Chondrocyte (in vitro differentiated cells): ENCODE measurements at regions not wholly inside any gene's neighbourhood (a gene's known extent, or its start where the extent isn't known, plus 50 kb on each side); places are given as distances from the start of the nearest gene placed in this dataset.

ENCODE experiments used
- DNase-seq: peaks from one replicate; pipeline ENCODE4 v3.0.0; 2021; ENCODE audit warnings: mixed read lengths, low spot score
- H3K27ac Mint-ChIP-seq: one replicate; pipeline ENCODE4 v1.8.0; 2021; ENCODE audit warnings: mild to moderate bottlenecking, moderate library complexity, mixed read lengths; ENCODE audit not compliant: unreplicated experiment
- H3K27me3 Mint-ChIP-seq: 2 replicates; pipeline ENCODE4 v1.8.0; 2021; ENCODE audit warnings: low read depth, mixed read lengths
- H3K36me3 Mint-ChIP-seq: 2 replicates; pipeline ENCODE4 v1.8.0; 2021; ENCODE audit warnings: low read depth, mixed read lengths
- H3K4me1 Mint-ChIP-seq: 2 replicates; pipeline ENCODE4 v1.8.0; 2021; ENCODE audit warnings: low read depth, mild to moderate bottlenecking, mixed read lengths
- H3K4me3 Mint-ChIP-seq: one replicate; pipeline ENCODE4 v1.8.0; 2021; ENCODE audit warnings: mild to moderate bottlenecking, moderate library complexity, mixed read lengths; ENCODE audit not compliant: unreplicated experiment
- H3K9me3 Mint-ChIP-seq: 2 replicates; pipeline ENCODE4 v1.8.0; 2021; ENCODE audit warnings: low read depth, mixed read lengths
- CTCF ChIP-seq: fragments of 200-600 bp; sonication (generic); IDR thresholded peaks from 2 replicates; pipeline ENCODE4 v1.5.0; 2021; ENCODE audit warnings: antibody characterized with exemption, mild to moderate bottlenecking, moderate library complexity

DNA sequence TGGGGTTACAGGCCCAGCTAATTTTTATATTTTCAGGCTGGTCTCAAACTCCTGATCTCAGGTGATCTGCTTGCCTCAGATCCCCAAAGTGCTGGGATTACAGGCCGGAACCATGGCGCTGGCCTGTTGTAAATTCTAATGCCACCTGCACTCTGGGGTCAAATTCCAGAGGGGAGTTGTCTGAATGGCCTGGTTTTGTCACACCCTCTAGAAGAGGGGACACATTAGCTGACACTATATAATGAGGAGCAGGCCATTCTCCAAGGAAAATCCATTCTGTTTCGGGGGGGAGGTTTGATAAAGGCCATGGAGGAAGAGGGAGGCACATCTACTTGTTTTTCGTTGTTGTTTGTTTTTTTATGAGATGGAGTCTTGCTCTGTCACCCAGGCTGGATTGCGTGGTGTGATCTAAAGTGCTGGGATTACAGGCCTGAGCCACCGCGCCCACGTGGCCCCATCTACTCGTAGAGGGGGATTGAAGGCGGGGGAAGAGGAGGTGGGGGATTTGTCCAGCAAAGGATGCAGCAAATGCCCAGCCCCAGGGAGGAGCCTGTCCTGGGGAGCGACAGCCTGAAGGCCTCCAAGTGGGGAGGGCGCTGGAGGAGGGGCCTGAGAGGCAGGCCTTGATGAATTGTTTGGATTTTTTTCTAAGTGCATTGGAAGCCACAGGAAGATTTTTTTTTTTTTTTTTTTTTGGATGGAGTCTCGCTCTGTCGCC is 78.4 kb upstream of the SLC45A1 start:
- peak; percentile 7 for TF ChIP-seq CTCF
- Mint-ChIP-seq H3K9me3 (no peaks in the 10 kb centered on the region), H3K36me3 (no peaks in the 10 kb centered on the region), H3K4me1 (peaks cover 21% of the 10 kb centered on the region), H3K27ac (no peak overlapping the region), H3K4me3 (no peak overlapping the region), H3K27me3 (no peaks in the 10 kb centered on the region)
- DNase-seq: no peak

DNA sequence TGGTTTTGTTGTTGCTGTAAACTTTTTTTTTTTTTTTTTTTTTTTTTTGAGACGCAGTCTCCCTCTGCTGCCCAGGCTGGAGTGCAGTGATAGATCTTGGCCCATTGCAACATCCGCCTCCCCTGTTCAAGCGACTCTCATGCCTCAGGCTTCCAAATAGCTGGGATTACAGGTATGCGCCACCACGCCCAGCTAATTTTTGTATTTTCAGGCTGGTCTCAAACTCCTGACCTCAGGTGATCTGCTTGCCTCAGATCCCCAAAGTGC is 78.9 kb upstream of the SLC45A1 start:
- no peaks in the 10 kb centered on the region for H3K9me3 Mint-ChIP-seq
- TF ChIP-seq CTCF: peak; percentile 71
- no peaks in the 10 kb centered on the region for H3K27me3 Mint-ChIP-seq
- no peaks in the 10 kb centered on the region for H3K36me3 Mint-ChIP-seq
- no peak overlapping the region for H3K4me3 Mint-ChIP-seq
- no peak for DNase-seq
- H3K4me1 Mint-ChIP-seq: peaks cover 21% of the 10 kb centered on the region
- peak overlapping the region; percentile 92 for H3K27ac Mint-ChIP-seq

GRCh38 chr1:8238141-8239038 is 79.5 kb upstream of the SLC45A1 start:
- H3K9me3 Mint-ChIP-seq: no peaks in the 10 kb centered on the region
- H3K27me3 Mint-ChIP-seq: no peaks in the 10 kb centered on the region
- DNase-seq: no peak
- H3K36me3 Mint-ChIP-seq: no peaks in the 10 kb centered on the region
- peaks cover 21% of the 10 kb centered on the region for H3K4me1 Mint-ChIP-seq
- no peak for TF ChIP-seq CTCF
- H3K27ac Mint-ChIP-seq: peak overlapping the region; percentile 92
- peak overlapping the region; percentile 13 for H3K4me3 Mint-ChIP-seq

GRCh38 chr1:8232036-8232757 is 85.7 kb upstream of the SLC45A1 start:
- no peak for DNase-seq
- Mint-ChIP-seq H3K27me3 (no peaks in the 10 kb centered on the region), H3K4me3 (no peak overlapping the region), H3K4me1 (no peaks in the 10 kb centered on the region), H3K9me3 (no peaks in the 10 kb centered on the region), H3K27ac (no peak overlapping the region), H3K36me3 (no peaks in the 10 kb centered on the region)
- TF ChIP-seq CTCF: no peak

- DNase-seq: no peak
- Mint-ChIP-seq H3K36me3 (no peaks in the 10 kb centered on the region), H3K9me3 (no peaks in the 10 kb centered on the region), H3K4me1 (no peaks in the 10 kb centered on the region), H3K4me3 (no peak overlapping the region), H3K27ac (no peak overlapping the region), H3K27me3 (no peaks in the 10 kb centered on the region)
- no peak for TF ChIP-seq CTCF
Observed at GRCh38 chr1:8230292-8230621, 87.7 kb upstream of the SLC45A1 start.
